NCI-H2196 treated with DMSO at 0.1 percent for 48 hours (cell line): ENCODE measurements at regions not wholly inside any gene's neighbourhood (a gene's known extent, or its start where the extent isn't known, plus 50 kb on each side); places are given as distances from the start of the nearest gene placed in this dataset.
"Not testable (repeated sequence)": the region's sequence is repeated elsewhere in the genome, so short reads cannot be mapped to it uniquely, and the experiment has no call there.

Source experiments
- DNase-seq: peaks from one replicate; lab custom pipeline; 2025; ENCODE audit not compliant: unreplicated experiment; lab: John Stamatoyannopoulos, UW

DNA sequence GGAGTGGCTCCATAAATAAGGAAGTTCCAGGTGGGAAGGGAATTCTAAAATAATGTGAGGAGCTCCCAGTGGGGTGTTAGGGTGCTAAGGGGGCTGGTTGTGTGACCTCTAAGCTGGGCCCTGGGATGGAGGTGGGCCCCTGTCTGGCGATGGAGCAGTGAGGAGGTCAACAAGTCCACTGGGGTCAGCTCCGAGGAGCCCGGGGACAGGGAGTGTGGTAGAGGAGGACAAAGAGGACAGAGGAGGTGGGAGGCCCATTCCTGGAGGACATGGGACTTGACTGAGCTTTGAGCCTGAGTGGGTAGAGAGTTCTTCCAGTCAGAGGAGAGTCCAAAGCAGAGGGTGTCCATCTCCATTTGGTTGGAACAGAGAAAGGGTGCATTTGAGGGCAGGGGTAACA lies 390.2 kb downstream of the TSHZ3 start:
- no peak for DNase-seq

DNA sequence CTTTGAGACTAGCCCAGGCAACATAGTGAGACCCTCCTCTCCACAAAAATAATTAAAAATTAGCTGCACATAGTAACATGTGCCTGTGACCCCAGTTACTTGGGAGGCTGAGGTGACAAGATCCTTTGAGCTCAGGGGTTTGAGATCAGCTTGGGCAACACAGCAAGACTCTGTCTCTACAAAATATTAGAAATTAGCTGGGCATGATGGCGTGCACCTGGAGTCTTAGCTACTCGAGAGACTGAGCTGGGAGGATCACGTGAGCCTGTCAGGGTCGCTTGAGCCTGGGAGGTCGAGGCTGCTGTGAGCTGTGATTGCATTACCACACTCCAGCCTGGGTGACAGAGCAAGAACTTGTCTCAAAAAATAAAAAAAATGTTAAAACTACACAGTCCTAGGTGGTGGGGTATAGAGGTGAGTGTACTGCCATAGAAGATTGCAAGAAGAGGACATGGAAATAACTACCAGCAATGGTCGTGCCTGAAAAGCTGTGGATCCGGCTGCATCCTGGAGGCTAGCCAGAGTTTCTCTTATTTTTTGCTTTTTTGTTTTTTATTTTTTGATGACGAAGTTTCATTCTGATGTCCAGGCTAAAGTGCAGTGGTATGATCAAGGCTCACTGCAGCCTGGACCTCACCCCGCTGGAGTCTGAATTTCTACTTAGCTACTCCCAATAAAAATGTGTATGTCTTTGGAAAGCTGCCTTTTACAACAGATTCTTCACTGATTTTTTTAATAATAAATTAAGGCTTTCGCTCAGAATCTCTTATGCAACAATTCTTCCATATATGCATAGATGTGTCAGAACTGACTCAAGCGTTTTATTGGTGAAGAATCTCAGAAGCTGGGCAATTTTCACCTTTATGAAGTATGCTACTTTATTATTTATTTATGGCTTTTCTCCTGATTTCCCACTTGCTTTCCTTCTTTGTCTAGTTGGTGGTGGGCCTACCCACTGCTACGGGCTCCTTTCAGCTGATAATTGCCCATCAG lies 393.8 kb downstream of the TSHZ3 start:
- DNase-seq: no peak

DNA sequence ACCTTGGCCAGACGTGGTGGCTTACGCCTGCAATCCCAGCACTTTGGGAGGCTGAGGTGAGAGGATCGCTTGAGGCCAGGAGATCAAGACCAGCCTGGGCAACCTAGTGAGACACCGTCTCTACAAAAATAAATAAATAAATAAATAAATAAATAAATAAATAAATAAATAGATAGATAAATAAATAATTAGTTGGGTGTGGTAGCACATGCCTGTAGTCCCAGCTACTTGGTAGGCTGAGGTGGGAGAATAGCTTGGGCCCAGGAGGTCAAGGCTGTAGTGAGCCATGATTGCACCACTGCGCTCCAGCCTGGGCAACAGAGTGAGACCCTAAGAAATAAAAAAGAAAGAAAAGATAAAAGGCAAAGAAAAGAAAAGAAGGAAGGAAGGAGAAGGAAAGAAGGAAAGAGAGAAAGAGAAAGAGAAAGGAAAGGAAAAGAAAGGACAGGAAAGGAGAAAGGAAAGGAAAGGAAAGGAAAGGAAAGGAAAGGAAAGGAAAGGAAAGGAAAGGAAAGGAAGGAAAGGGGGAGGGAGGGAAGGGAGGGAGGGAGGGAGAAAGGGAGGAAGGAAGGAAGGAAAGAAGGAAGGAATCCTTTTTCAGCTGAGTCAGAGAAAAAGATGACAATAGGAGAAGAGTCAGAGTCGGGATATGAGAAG lies 404.8 kb downstream of the TSHZ3 start:
- not testable (repeated sequence) for DNase-seq

DNA sequence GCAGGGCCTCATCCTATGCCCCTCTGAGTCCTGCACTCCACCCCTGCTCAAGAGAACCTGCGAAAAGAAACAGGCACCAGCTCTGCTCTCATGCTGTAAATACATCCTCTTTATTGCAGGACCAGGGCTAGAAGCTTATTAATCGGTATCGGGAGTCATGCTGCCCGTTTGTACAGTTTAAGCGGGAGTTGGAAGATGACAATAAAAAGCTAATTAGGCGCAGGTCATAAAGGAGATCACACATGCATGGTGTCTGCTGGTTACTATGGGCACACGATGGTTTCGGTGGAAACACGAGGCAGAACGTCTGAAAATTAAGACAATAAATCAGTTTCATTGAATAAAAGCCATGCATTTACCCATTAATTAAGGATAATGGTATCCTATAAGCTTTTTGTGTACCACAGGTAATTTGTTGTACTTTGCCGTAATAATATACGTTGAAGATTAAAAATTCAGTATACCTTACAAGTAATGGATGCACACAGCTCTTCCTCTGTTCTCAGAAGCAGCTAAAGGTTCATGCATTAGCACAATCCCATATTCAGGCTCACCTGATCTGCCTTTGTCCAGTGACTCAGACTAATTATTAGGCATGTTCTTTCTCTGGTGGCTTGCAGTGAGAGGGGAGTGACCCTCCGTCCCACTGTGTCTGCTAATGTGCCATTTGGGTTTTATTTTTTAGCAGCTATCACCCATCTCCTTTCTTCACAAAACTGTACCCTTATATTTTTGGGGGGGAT lies 406.0 kb downstream of the TSHZ3 start:
- no peak for DNase-seq

DNA sequence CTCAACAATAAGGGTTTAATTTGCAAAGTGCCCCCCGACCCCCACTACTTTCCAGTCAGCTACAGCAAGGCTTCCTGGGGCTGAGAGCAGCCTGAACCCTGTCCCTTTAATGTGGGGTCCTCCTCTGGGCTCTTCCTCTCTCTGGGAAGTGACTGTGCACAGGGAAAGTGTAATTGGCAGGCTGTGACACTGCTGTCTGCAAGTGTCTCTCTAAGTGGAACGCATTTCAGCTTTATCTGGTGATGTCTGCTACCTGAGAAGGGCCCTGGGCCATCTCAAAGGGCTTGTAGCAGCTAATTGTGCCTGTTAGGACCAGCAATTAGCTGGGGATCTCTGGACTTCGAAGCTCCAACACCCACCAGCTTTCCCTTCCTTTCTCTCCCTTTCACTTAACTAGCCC lies 406.6 kb downstream of the TSHZ3 start:
- DNase-seq: no peak

DNA sequence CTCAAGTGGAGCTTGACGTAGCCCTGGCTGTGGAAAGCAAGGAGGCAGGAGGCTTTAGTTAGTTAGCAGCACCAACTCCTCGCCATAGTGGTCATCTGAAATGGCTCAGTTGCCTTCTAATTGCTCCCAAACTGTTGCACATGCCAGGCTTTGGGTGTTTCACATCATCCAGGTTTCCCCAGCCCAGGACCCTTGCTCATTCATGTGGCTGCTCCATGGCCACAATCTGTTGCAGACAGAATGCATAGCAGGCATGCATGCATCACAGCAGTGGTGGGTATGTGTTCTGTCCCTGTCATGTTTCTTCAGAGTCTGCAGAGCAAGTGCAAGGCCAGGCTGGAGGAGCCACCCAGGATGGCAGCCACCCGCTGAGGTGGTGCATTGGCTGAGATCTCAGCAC lies 407.6 kb downstream of the TSHZ3 start:
- DNase-seq: no peak

DNA sequence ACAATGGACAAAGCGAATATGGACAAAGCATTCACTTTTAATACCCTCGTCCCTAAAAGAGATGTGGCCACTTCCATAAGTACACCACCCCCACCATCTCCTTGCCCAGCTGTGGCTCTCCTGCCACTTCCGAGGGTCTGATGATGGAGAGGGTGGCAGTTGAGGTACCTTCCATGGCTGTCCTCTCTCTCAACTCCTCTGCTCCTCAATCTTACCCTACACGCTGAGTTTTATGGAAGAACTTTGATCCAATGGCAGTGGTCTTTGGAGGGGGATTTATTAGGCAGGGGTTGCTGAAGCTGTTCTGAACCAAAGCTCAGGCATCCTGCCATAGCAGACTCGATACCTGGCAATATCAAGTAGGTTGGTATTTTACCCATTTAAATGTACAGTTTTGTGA lies 413.0 kb downstream of the TSHZ3 start:
- DNase-seq: no peak

DNA sequence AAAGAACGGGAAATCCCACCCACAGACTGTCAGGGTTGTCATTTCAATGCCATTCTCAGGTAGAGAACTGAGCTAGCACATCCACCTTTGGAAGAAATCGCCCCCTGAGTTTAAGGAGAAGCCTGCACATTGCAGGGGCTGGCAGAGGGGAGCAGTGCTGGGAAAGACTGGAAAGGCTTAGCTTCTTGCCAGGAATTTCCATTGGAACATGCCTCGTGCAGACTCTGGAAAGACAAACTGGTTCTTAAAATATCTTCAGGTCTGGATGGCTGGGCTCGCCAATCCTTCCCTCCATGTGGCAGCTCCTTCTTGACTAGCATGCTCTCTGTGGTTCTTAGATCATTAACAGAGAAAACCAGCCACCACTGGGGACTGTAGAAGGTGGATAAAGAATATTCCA lies 414.1 kb downstream of the TSHZ3 start:
- no peak for DNase-seq

DNA sequence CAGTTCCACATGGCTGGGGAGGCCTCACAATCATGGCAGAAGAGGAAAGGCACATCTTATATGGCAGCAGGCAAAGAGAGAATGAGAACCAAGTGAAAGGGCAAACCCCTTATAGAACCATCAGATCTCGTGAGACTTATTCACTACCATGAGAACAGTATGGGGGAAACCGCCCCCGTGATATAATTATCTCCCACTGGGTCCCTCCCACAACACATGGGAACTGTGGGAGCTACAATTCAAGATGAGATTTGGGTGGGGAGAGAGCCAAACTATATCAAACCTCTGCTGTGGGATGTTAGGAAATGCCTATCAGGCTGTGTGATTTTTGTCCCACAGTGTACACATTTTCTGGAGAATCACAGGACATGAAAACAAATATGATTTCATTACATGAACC lies 415.8 kb downstream of the TSHZ3 start:
- not testable (repeated sequence) for DNase-seq

DNA sequence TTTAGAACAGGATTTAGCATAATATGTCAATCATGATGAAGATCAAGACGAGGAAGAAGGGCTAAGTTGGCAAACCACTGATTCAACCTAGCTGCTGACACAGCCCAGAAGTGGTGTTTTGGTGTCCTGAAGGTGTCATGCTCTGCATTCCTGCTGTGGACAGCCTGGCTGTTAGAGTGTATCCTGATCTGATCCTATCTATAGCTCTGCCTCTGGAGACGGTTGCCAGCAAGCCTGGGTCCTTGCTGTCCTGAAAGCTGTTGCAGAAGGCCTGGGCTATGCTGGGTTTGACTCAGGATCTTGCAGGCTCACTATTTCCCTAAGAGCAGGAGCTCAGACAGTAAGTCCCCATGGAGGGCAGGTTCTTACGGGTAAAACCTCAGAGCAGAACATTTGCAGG lies 416.4 kb downstream of the TSHZ3 start:
- no peak for DNase-seq

DNA sequence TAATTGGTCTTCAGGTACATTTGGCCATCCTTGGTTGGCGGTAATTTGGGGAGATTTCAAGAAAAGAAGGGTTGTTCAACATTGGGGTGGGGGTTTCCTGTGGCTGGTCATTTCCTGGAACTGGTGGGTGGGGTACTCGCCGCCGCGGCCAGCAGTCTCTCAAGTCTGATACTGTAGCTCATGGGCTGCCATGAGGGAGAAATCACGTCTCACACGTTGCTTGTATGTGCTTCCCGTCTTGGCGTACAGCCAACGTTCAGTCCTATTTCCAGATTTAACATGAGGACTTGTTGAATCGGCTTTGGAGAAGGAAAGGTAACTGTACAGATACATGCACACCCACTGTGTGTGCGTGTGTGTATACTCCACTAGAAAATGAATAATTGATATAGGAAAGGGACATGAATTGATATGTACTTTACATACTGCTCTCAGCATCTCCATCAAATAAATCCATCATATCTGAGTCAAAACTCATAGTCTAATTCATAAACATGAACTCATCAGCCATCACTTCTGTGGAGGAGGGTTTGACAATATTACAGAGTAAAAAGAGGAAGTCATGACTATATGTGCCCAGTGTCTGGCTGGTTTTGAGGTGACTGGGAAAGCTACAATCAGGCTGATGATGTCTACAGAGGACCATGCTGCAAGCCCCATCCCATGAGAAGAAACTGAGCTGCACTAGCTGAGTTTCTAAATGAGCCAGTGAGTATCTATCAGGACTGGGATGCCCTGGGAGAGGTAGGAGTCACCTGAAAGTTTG lies 418.1 kb downstream of the TSHZ3 start:
- no peak for DNase-seq

DNA sequence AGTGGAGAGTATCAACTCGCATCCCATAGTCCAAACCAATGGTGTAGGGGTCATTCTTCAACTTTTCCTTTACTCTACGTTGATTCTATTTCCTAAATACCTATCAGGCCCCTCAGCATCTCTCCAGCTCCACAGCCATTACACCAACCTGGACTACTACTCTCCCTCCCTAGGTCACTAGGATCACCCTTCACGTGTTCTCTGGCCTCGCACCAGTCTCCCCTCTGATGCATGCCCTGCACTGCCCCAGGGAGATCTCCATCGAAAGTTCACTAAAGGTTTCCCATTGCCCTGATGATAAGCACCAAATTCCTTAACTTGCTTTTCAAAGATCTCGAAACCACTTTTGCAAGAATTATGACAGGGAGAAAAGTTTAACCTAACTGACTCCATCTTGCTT lies 421.5 kb downstream of the TSHZ3 start:
- DNase-seq: no peak

DNA sequence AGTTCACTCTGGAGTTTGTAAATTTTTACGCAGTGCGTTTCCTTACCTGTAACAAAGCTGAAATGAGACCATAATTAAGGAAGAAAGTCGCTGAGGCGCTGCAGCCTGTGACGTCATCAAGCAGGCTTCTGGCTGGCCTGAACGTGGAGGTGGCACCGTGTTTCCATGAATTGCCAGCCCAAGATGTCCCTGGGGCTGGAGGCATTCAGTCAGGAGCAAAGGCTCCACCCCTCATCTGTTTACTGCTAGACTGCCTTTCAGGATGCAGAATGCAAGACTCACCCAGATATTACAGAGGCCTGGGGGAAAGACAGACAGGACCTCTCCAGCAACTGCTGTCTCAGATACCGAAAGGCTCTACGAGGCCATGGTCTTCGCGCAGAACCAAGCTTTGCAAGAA lies 424.6 kb downstream of the TSHZ3 start:
- no peak for DNase-seq

DNA sequence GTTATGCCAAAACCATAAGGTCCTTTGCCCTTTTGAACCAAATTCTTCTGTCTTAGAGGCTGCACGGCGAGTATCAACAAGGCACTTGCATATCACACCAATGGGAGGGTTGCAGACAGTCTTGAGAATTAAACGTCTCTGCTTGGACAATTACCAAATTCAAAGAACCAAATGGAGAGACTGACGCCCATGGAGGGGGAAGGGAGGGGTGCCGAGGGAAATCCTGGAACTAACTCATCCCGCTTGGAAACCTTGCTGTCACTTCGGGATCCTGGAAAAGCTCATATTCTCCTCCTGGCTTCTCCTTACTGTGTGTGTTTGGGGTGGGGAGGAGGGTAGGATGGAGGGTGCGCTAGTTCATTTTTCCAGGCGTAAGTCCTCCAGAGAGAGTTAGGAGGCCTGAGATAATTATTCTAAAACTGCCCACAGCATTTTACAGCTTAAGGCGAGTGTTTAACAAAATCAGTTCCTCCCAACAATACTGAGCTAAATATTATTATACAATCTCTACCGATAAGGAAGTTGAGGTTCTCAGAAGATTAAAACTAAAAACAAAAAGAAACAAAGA lies 425.1 kb downstream of the TSHZ3 start:
- no peak for DNase-seq

DNA sequence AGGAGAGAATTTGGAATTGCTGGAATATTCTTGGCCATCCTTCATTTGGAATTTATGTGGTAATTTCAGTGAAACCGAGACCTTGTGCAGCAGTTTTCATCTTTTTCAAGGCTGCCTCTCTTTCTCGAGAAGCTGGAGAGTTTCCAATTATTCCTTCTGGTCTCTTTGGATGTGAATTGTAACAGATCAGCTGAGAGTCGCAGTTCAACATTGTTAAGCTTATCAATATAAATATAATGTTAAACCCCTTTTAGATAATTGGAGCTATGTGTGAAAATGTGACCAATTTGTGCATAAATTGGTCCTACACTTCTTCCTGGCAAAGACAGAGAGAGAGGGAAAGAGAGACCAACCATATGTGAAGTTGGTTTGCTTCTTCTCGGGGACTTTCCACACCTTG lies 425.6 kb downstream of the TSHZ3 start:
- DNase-seq: no peak

DNA sequence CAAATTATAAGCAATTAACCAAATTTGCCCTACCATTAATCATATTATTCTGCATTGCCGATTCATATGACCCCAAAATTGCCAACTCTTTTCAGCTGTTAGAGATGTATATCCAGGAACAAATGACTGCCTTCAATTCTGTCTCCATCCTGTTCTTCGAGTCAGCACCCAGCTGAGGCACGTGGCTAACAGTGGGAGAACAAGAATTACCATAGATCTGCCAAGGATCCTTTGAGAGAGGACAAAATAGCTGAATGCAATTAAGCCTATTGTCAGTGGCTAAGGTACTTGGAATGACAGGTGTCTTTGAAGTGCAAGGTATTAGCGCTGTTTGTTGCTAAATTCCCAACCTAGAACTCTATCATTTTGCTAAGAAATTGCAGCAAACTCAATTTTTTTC lies 426.1 kb downstream of the TSHZ3 start:
- no peak for DNase-seq

DNA sequence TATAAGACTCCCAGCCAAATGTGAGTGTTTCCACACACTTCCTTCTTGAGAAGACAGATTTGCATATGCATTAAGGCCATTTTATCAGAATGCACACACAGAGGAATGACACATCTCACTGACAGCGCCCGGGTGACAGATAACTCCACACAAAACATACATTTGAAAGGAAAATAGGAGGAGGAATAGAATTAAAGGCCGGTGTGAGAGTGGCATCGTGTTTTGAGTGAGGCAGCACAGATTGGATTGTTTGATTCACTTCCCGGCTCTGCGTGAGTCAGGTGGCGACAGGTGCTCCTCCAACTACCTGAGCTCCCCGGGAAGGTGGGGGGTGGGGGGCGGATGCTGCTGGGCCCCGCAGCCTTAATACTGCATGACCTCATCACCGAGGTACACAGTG lies 429.0 kb downstream of the TSHZ3 start:
- no peak for DNase-seq

DNA sequence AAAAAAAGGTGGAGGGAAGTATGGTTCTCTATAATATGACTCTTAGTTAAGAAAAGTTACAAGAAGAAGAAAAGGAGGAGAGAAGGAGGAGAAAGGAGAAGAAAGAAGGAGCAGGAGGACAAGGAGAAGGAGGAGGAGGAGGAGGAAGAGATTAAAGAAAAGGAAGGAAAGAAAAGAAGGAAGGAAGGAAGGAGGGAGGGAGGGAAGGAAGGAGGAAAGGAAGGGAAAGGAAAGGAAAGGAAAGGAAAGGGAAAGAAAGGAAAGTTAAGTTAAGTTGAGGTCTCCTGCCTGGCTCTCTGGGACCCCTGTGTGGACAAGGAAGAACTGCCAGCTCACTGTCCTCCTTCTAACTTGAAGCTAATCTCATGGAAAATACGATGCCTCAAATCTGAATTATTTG lies 429.5 kb downstream of the TSHZ3 start:
- DNase-seq: no peak

DNA sequence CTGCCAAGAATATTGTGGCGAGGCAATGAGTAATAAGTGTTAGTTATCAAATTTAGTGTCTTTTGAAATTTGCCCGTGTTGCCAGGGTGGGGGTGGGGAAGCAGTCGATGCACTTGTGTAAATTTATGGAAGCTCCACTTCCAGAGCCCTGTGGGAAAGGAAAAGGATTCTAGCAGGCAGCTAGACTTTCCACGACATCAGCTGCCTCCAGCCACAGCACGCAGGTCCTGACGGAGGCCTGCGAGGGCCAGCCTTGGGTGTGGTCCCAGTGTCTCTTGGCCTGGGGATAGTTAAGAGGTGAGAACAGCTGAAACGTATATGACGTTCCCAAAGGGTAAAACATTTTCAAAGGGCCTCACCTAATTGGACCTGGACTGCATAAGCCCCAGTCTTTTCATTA lies 433.0 kb downstream of the TSHZ3 start:
- no peak for DNase-seq

DNA sequence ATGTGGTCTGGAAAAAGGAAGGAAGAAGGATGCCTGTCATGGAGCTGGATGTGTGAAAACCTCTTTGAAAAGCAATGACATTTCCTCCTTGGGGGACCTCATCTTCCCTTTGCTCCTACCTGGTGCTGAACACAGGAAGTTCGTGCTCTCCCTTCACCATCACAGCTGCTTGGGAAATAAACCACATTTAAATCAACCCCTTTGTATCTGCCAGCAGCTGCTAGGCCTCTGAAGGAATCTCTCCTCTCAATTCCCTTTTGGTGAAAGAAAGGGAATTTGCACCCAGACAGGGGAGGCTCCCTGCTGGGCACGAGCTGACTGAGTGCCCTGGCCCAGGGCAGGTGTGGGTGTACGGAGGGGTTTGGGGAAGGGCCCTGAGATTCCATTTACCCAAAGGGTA lies 437.7 kb downstream of the TSHZ3 start:
- DNase-seq: no peak
